Stomach (tissue), 8 donors: ENCODE measurements at regions not wholly inside any gene's neighbourhood (a gene's known extent, or its start where the extent isn't known, plus 50 kb on each side); places are given as distances from the start of the nearest gene placed in this dataset.

Experiments used
- DNase-seq, 2 donors: peaks; one replicate each; pipeline versions ENCODE4 v3.0.0 to v3.0.0-alpha.2; 2013 to 2019
- H3K27ac ChIP-seq, 5 donors: fragments of 200-600 bp in 4 of 5; sonication (generic) in 4 of 5; one replicate each; pipeline ENCODE4 v1.5.1; 2013 to 2019; ENCODE audit warnings: mild to moderate bottlenecking in 1 of 5, moderate library complexity in 1 of 5
- H3K27me3 ChIP-seq, 3 donors: fragments of 200-600 bp; sonication (generic); one replicate each; pipeline ENCODE4 v1.5.1; 2017 to 2019; ENCODE audit warnings: mixed run types in 1 of 3
- H3K36me3 ChIP-seq, 4 donors: fragments of 200-600 bp; sonication (generic); 1 replicate in 3 of 4; 2 replicates in 1 of 4; pipeline ENCODE4 v1.5.1; 2016 to 2019
- H3K4me1 ChIP-seq, 4 donors: fragments of 200-600 bp; sonication (generic); one replicate each; pipeline ENCODE4 v1.5.1; 2016 to 2019
- H3K4me3 ChIP-seq, 4 donors: fragments of 200-600 bp; sonication (generic) in 3 of 4; one replicate each; pipeline ENCODE4 v1.5.1; 2016 to 2019; ENCODE audit warnings: mild to moderate bottlenecking in 1 of 4
- H3K9me3 ChIP-seq, 4 donors: fragments of 200-600 bp; sonication (generic); one replicate each; pipeline ENCODE4 v1.5.1; 2016 to 2019
- CTCF ChIP-seq, 7 experiments: fragments of 450-650 bp in 4 of 7; fragments of 200-600 bp in 3 of 7; sonication (generic) in 3 of 7; IDR thresholded peaks; one replicate each; pipeline ENCODE4 v1.5.1; 2016 to 2019; ENCODE audit warnings: antibody characterized with exemption in 7 of 7, control low read depth in 2 of 7, mild to moderate bottlenecking in 1 of 7
- EP300 ChIP-seq: sonication (generic); formaldehyde crosslinking; IDR thresholded peaks from one replicate; pipeline ENCODE4 v1.6.1; 2017; ENCODE audit warnings: antibody characterized with exemption
- POLR2A ChIP-seq, 4 donors: fragments of 450-650 bp; IDR thresholded peaks; one replicate each; pipeline ENCODE4 v1.6.1; 2016; ENCODE audit warnings: antibody characterized with exemption in 4 of 4, control low read depth in 2 of 4, mild to moderate bottlenecking in 1 of 4, moderate library complexity in 1 of 4
- POLR2AphosphoS5 ChIP-seq, 3 donors: sonication (generic); formaldehyde crosslinking; IDR thresholded peaks; one replicate each; pipeline ENCODE4 v1.6.1; 2016; ENCODE audit warnings: antibody characterized with exemption in 3 of 3
- WGBS, 5 donors: extraction: QIAGEN DNeasy Blood & Tissue Kit in 3 of 5; methylation state at CpG; one replicate each; pipeline versions ENCODE4 v1.1.5 to v1.1.7; 2013 to 2018; 5-methylcytosine and 5-hydroxymethylcytosine counted together
- intact Hi-C: fragments of 100-400 bp; cut with DNase I; formaldehyde crosslinking; loops from one replicate; pipeline ENCODE4 v1.15.1; 2023; ENCODE audit warnings: low total_unique reads
- donor health status: healthy with polysubstance abuse.
- donor health status: Bipolar disorder and iron deficiency.
- donor health status: healthy.

GRCh38 chr6:169862892-169863525 is 111.6 kb downstream of the ERMARD start:
- WGBS, 5 donors: 63 to 75% (median 73%) methylated on average over 11 to 20 of the region's 20 CpGs

GRCh38 chr6:169862043-169862891 is 110.8 kb downstream of the ERMARD start:
- Histone ChIP-seq H3K27ac (peak overlapping the region; percentile 11 to 70 (median 38)), H3K4me1 (peaks cover 0 to 11% (median 6%) of the 10 kb centered on the region in 4 donors), H3K27me3 (no peaks in the 10 kb centered on the region), H3K4me3 (no peak overlapping the region), H3K36me3 (no peaks in the 10 kb centered on the region), H3K9me3 (peaks cover 0 to 10% (median 8%) of the 10 kb centered on the region in 4 donors)
- TF ChIP-seq CTCF (IDR thresholded peaks at IDR 0.05) (no peak), POLR2A (IDR thresholded peaks at IDR 0.05) (no peak), POLR2AphosphoS5 (IDR thresholded peaks at IDR 0.05) (no peak), EP300 (no peak)
- WGBS, 5 donors: 44 to 55% (median 48%) methylated on average over 17 of the region's 17 CpGs
- intact Hi-C loops: no loop called here
- DNase-seq: peak; percentile 22 to 60

More at GRCh38 chr6:169862892-169863525, 111.6 kb downstream of the ERMARD start:
- no peak overlapping the region for H3K4me3 ChIP-seq
- peak overlapping the region in 3 of 5 donors; percentile 29 to 70 (median 32) for H3K27ac ChIP-seq
- H3K4me1 ChIP-seq: peaks cover 0 to 11% (median 6%) of the 10 kb centered on the region in 4 donors
- peaks cover 0 to 2% (median 2%) of the 10 kb centered on the region in 4 donors for H3K9me3 ChIP-seq
- H3K36me3 ChIP-seq: no peaks in the 10 kb centered on the region
- intact Hi-C loops: no loop called here
- no peak for TF ChIP-seq EP300
- no peak for TF ChIP-seq POLR2AphosphoS5 (IDR thresholded peaks at IDR 0.05)
- TF ChIP-seq POLR2A (IDR thresholded peaks at IDR 0.05): no peak
- no peak for TF ChIP-seq CTCF (IDR thresholded peaks at IDR 0.05)
- peak; percentile 21 to 23 for DNase-seq
- H3K27me3 ChIP-seq: no peaks in the 10 kb centered on the region

- Histone ChIP-seq H3K4me1 (peaks cover 0 to 11% (median 6%) of the 10 kb centered on the region in 4 donors), H3K9me3 (peaks cover 2 to 17% (median 12%) of the 10 kb centered on the region in 4 donors), H3K4me3 (no peak overlapping the region), H3K36me3 (no peaks in the 10 kb centered on the region), H3K27ac (peak overlapping the region; percentile 11 to 70 (median 38)), H3K27me3 (no peaks in the 10 kb centered on the region)
- 77 to 88% (median 81%) methylated on average over 17 of the region's 17 CpGs for WGBS, 5 donors
- DNase-seq: peak in 1 of 2 donors; percentile 22
- TF ChIP-seq CTCF (IDR thresholded peaks at IDR 0.05) (no peak), POLR2AphosphoS5 (IDR thresholded peaks at IDR 0.05) (no peak), POLR2A (IDR thresholded peaks at IDR 0.05) (no peak), EP300 (no peak)
- intact Hi-C loops: no loop called here
These were observed 110.1 kb downstream of the ERMARD start for GRCh38 chr6:169861431-169862042.
